K562 (cell line): ENCODE measurements at regions not wholly inside any gene's neighbourhood (a gene's known extent, or its start where the extent isn't known, plus 50 kb on each side); places are given as distances from the start of the nearest gene placed in this dataset.

Experiments
- EHMT2 ChIP-seq: fragments of 450-650 bp; IDR thresholded peaks from 2 replicates; pipeline ENCODE4 v1.6.1; 2018; ENCODE audit warnings: antibody characterized with exemption
- PRPF4 ChIP-seq: fragments of 200-400 bp; formaldehyde crosslinking; IDR thresholded peaks from one replicate; pipeline ENCODE4 v1.6.1; 2017; ENCODE audit warnings: low read length, low read depth, mild to moderate bottlenecking; ENCODE audit not compliant: insufficient read depth, poor library complexity, severe bottlenecking
- SMAD4 ChIP-seq: fragments of 250-450 bp; sonication (Bioruptor Pico); conservative IDR thresholded peaks from 2 replicates; pipeline ENCODE4 v1.8.0; 2021; ENCODE audit warnings: inconsistent platforms, mild to moderate bottlenecking, moderate library complexity
- ZNF644 ChIP-seq: fragments of 200-800 bp; sonication (Bioruptor generic); IDR thresholded peaks from 2 replicates; pipeline ENCODE4 v1.6.1; 2016; ENCODE audit warnings: low read depth, missing genetic modification characterization, missing compliant biosample characterization
- TF ChIP-seq, protein P1 (sequence below): conservative IDR thresholded peaks from 2 replicates; pipeline ENCODE4 v1.6.1; 2011; ENCODE audit warnings: low read depth, mild to moderate bottlenecking, low read length; ENCODE audit not compliant: control insufficient read depth
- TF ChIP-seq, protein P2 (sequence below): fragments of 450-650 bp; IDR thresholded peaks from 2 replicates; pipeline ENCODE4 v1.6.1; 2016; ENCODE audit warnings: antibody characterized with exemption

DNA sequence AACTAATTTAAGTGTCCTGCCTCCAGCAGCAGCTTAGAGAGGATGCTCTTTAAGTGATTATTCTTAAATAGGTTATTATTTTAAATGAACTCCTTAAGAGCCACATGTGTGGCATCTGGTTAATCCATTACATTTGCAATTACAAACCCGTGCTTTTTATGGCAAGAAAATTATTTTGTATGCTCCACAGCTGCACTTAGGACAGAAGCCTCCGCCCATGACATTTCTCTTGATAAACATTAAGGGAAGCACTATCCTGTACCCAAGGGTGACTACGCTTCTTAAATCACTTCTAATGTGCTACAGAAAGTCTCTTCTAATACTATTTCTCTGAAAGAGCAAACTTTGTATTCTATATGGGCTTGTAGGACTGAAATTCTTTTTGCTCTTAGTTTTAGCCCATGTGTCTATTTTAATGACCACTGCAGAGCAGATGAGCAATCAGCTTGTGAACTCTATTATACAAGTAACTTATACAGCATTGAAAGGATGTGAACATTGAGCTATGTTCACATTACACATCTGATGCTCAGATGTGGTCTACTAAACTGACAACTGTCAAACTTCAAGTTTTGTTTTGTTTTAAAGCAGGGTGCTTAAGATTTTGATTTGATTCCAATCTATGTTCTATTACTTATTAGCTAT lies 223.4 kb downstream of the COX7C start:
- TF ChIP-seq, protein P1, sequence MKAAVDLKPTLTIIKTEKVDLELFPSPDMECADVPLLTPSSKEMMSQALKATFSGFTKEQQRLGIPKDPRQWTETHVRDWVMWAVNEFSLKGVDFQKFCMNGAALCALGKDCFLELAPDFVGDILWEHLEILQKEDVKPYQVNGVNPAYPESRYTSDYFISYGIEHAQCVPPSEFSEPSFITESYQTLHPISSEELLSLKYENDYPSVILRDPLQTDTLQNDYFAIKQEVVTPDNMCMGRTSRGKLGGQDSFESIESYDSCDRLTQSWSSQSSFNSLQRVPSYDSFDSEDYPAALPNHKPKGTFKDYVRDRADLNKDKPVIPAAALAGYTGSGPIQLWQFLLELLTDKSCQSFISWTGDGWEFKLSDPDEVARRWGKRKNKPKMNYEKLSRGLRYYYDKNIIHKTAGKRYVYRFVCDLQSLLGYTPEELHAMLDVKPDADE: no peak
- TF ChIP-seq, protein P2, sequence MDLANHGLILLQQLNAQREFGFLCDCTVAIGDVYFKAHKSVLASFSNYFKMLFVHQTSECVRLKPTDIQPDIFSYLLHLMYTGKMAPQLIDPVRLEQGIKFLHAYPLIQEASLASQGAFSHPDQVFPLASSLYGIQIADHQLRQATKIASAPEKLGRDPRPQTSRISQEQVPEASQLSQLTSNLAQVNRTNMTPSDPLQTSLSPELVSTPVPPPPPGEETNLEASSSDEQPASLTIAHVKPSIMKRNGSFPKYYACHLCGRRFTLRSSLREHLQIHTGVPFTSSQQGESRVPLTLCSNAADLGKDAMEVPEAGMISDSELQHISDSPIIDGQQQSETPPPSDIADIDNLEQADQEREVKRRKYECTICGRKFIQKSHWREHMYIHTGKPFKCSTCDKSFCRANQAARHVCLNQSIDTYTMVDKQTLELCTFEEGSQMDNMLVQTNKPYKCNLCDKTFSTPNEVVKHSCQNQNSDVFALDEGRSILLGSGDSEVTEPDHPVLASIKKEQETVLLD: no peak
- no peak for TF ChIP-seq PRPF4
- TF ChIP-seq SMAD4 (CRISPR knock-in tag): no peak
- no peak for TF ChIP-seq ZNF644 (tag)
- TF ChIP-seq EHMT2: no peak
